Loucy (cell line): ENCODE measurements at regions not wholly inside any gene's neighbourhood (a gene's known extent, or its start where the extent isn't known, plus 50 kb on each side); places are given as distances from the start of the nearest gene placed in this dataset.

Source experiments
- H2AFZ ChIP-seq: fragments of 200-600 bp; sonication (generic); 2 replicates; pipeline ENCODE4 v1.6.0; 2016; ENCODE audit warnings: antibody characterized with exemption, mild to moderate bottlenecking, low read length, moderate library complexity
- H3F3A ChIP-seq: fragments of 200-600 bp; 2 replicates; pipeline ENCODE4 v1.6.0; 2016; ENCODE audit warnings: antibody characterized with exemption, low read depth, mild to moderate bottlenecking
- H3K27me3 ChIP-seq: fragments of 200-600 bp; sonication (generic); 2 replicates; pipeline ENCODE4 v1.6.1; 2014; ENCODE audit warnings: low read length, mild to moderate bottlenecking; ENCODE audit not compliant: insufficient read depth, poor library complexity, severe bottlenecking
- H3K36me3 ChIP-seq: fragments of 200-600 bp; sonication (generic); 2 replicates; pipeline ENCODE4 v1.6.1; 2016; ENCODE audit warnings: low read length; ENCODE audit not compliant: insufficient read depth
- H3K4me1 ChIP-seq: fragments of 200-600 bp; sonication (generic); 2 replicates; pipeline ENCODE4 v1.5.1; 2014; ENCODE audit warnings: low read length, mild to moderate bottlenecking; ENCODE audit not compliant: insufficient read depth, poor library complexity, severe bottlenecking
- H3K4me2 ChIP-seq: fragments of 200-600 bp; sonication (generic); 2 replicates; pipeline ENCODE4 v1.6.0; 2014; ENCODE audit warnings: antibody characterized with exemption, low read length, low read depth, mild to moderate bottlenecking; ENCODE audit not compliant: poor library complexity, severe bottlenecking
- H3K4me3 ChIP-seq: fragments of 200-600 bp; sonication (generic); 2 replicates; pipeline ENCODE4 v1.5.1; 2014; ENCODE audit warnings: low read length, mild to moderate bottlenecking, mixed read lengths; ENCODE audit not compliant: poor library complexity, severe bottlenecking
- H3K79me2 ChIP-seq: fragments of 200-600 bp; sonication (generic); 2 replicates; pipeline ENCODE4 v1.6.1; 2014; ENCODE audit warnings: low read length; ENCODE audit not compliant: insufficient read depth
- H3K9ac ChIP-seq: fragments of 200-600 bp; sonication (generic); 2 replicates; pipeline ENCODE4 v1.6.0; 2014; ENCODE audit warnings: mild to moderate bottlenecking, low read depth, low read length, moderate library complexity; ENCODE audit not compliant: poor library complexity, severe bottlenecking
- H3K9me2 ChIP-seq: fragments of 200-600 bp; sonication (generic); replicated peaks from 2 replicates; pipeline ENCODE4 v1.6.1; 2016; ENCODE audit warnings: low read depth, low read length, mixed read lengths
- H3K9me3 ChIP-seq: fragments of 200-600 bp; sonication (generic); 2 replicates; pipeline ENCODE4 v1.6.1; 2014; ENCODE audit warnings: mild to moderate bottlenecking, antibody characterized with exemption, low read length, low read depth; ENCODE audit not compliant: insufficient read depth
- H4K20me1 ChIP-seq: fragments of 200-600 bp; sonication (generic); 2 replicates; pipeline ENCODE4 v1.6.0; 2014; ENCODE audit warnings: antibody characterized with exemption, low read length, mild to moderate bottlenecking; ENCODE audit not compliant: insufficient read depth, poor library complexity, severe bottlenecking
- CTCF ChIP-seq: fragments of 200-600 bp; sonication (generic); conservative IDR thresholded peaks from 2 replicates; pipeline ENCODE4 v1.5.1; 2014; ENCODE audit warnings: mild to moderate bottlenecking, antibody characterized with exemption, low read length
- EZH2phosphoT487 ChIP-seq: fragments of 200-600 bp; IDR thresholded peaks from 2 replicates; pipeline ENCODE4 v1.6.1; 2018; ENCODE audit warnings: antibody characterized with exemption, mild to moderate bottlenecking, moderate library complexity, borderline replicate concordance

GRCh38 chr11:82118946-82119345 is 614.7 kb downstream of the FAM181B start:
- no peak overlapping the region for H3K4me3 ChIP-seq
- no peaks in the 10 kb centered on the region for H3K79me2 ChIP-seq
- H3K4me2 ChIP-seq, result no peak overlapping the region
- H4K20me1 ChIP-seq, result no peaks in the 10 kb centered on the region
- no peaks in the 10 kb centered on the region for H3K9me2 ChIP-seq
- no peaks in the 10 kb centered on the region for H3K36me3 ChIP-seq
- no peaks in the 10 kb centered on the region for H3K27me3 ChIP-seq
- H3F3A ChIP-seq, result no peaks in the 10 kb centered on the region
- H2AFZ ChIP-seq, result no peak overlapping the region
- H3K9ac ChIP-seq, result no peak overlapping the region
- TF ChIP-seq EZH2phosphoT487 (no peak), CTCF (no peak)
- H3K9me3 ChIP-seq, result no peaks in the 10 kb centered on the region
- H3K4me1 ChIP-seq, result no peaks in the 10 kb centered on the region

DNA sequence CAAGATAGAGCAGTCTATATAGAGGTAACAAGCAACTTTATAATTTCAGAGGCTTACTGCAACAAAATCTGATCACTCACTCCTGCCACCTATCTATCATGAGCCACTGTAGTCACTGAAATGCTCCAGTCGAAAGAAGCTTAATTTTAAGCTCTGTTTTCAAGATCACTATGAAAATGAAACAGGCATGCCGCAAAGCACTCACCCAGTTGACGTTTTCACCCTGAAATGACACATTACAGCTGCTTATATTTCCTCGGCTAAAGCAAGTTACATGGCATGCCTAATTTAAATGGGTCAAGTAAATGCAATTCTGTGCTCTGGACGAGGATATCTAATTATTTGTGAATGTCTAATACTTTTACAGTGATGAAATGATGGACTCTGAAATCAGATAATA is 616.3 kb downstream of the FAM181B start:
- Histone ChIP-seq H3K79me2 (no peaks in the 10 kb centered on the region), H3K9ac (no peak overlapping the region), H3K36me3 (no peaks in the 10 kb centered on the region), H4K20me1 (no peaks in the 10 kb centered on the region), H3F3A (no peaks in the 10 kb centered on the region), H3K9me2 (no peaks in the 10 kb centered on the region), H3K9me3 (no peaks in the 10 kb centered on the region), H3K4me3 (no peak overlapping the region), H3K27me3 (no peaks in the 10 kb centered on the region), H3K4me1 (no peaks in the 10 kb centered on the region), H3K4me2 (no peak overlapping the region), H2AFZ (no peak overlapping the region)
- no peak for TF ChIP-seq EZH2phosphoT487
- TF ChIP-seq CTCF, result no peak

DNA sequence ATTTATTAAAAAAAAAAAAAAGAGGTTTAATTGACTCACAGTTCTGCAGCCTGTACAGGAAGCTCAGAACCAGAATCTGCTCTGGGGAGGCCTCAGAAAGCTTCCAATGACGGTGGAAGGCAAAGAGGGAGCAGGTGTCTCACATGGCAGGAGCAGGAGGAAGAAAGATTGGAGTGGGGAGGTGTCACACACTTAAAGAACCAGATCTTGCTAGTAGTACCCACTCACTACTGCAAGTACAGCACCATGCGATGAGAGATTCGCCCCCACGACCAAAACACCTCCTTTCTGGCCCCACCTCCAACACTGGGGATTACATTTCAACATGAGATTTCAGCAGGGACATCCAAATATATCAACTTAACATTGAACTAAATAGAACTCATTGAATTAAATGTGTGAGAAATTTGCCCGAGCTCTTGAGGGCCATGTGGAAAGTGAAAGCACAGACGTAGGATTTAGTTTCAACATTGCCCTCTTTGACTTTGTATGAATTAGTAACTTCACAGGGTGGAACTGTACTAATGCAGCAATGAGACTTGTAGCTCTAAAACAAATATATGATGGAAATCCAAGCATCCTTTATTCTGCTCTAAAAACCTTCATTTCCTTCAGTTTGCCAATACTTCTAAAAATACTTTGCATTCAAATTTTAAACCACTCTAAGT is 628.2 kb downstream of the FAM181B start:
- Histone ChIP-seq H3K36me3 (no peaks in the 10 kb centered on the region), H3K79me2 (no peaks in the 10 kb centered on the region), H3K9ac (no peak overlapping the region), H2AFZ (no peak overlapping the region), H3K4me1 (no peaks in the 10 kb centered on the region), H3K27me3 (no peaks in the 10 kb centered on the region), H3K4me3 (no peak overlapping the region), H3K9me2 (no peaks in the 10 kb centered on the region), H3F3A (no peaks in the 10 kb centered on the region), H3K9me3 (no peaks in the 10 kb centered on the region), H3K4me2 (no peak overlapping the region), H4K20me1 (no peaks in the 10 kb centered on the region)
- TF ChIP-seq EZH2phosphoT487 (no peak), CTCF (no peak)
